HEK293T (cell line): ENCODE measurements at regions not wholly inside any gene's neighbourhood (a gene's known extent, or its start where the extent isn't known, plus 50 kb on each side); places are given as distances from the start of the nearest gene placed in this dataset.

Experiments used
- BHLHE40 ChIP-seq: fragments of 450-650 bp; IDR thresholded peaks from 2 replicates; pipeline ENCODE4 v1.6.1; 2016; ENCODE audit warnings: mild to moderate bottlenecking, moderate library complexity, borderline replicate concordance
- CTBP1 ChIP-seq: fragments of 450-650 bp; IDR thresholded peaks from 2 replicates; pipeline ENCODE4 v1.6.1; 2016; ENCODE audit warnings: borderline replicate concordance
- FOXA1 ChIP-seq: fragments of 450-650 bp; IDR thresholded peaks from 2 replicates; pipeline ENCODE4 v1.6.1; 2016; ENCODE audit warnings: mild to moderate bottlenecking
- FOXK2 ChIP-seq: fragments of 450-650 bp; IDR thresholded peaks from 2 replicates; pipeline ENCODE4 v1.6.1; 2016; ENCODE audit warnings: mild to moderate bottlenecking
- FOXM1 ChIP-seq: fragments of 450-650 bp; IDR thresholded peaks from 2 replicates; pipeline ENCODE4 v1.6.1; 2017; ENCODE audit warnings: mild to moderate bottlenecking, borderline replicate concordance
- HDGF ChIP-seq: fragments of 450-650 bp; IDR thresholded peaks from 2 replicates; pipeline ENCODE4 v1.6.1; 2017; ENCODE audit warnings: antibody characterized with exemption, borderline replicate concordance
- LEF1 ChIP-seq: fragments of 450-650 bp; IDR thresholded peaks from 2 replicates; pipeline ENCODE4 v1.6.1; 2017; ENCODE audit warnings: mild to moderate bottlenecking, borderline replicate concordance
- NFRKB ChIP-seq: fragments of 450-650 bp; IDR thresholded peaks from 2 replicates; pipeline ENCODE4 v1.6.1; 2016; ENCODE audit warnings: mild to moderate bottlenecking, moderate library complexity
- SP1 ChIP-seq: fragments of 450-650 bp; IDR thresholded peaks from 2 replicates; pipeline ENCODE4 v1.6.1; 2017
- TARDBP ChIP-seq: fragments of 450-650 bp; IDR thresholded peaks from 2 replicates; pipeline ENCODE4 v1.6.1; 2016
- ZNF384 ChIP-seq: fragments of 450-650 bp; IDR thresholded peaks from 2 replicates; pipeline ENCODE4 v1.6.1; 2016
- TF ChIP-seq, protein P1 (sequence below): fragments of 450-650 bp; IDR thresholded peaks from 2 replicates; pipeline ENCODE4 v1.6.1; 2016

GRCh38 chr22:27041745-27042310, 384.4 kb downstream of the MIAT start:
- TF ChIP-seq FOXM1 (no peak), TARDBP (no peak), NFRKB (no peak), ZNF384 (no peak), HDGF (no peak), SP1 (no peak), BHLHE40 (no peak), LEF1 (no peak), FOXA1 (no peak), CTBP1 (no peak), FOXK2 (no peak)
- TF ChIP-seq, protein P1, sequence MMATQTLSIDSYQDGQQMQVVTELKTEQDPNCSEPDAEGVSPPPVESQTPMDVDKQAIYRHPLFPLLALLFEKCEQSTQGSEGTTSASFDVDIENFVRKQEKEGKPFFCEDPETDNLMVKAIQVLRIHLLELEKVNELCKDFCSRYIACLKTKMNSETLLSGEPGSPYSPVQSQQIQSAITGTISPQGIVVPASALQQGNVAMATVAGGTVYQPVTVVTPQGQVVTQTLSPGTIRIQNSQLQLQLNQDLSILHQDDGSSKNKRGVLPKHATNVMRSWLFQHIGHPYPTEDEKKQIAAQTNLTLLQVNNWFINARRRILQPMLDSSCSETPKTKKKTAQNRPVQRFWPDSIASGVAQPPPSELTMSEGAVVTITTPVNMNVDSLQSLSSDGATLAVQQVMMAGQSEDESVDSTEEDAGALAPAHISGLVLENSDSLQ, result no peak
